GM18511 (cell line): ENCODE measurements at regions not wholly inside any gene's neighbourhood (a gene's known extent, or its start where the extent isn't known, plus 50 kb on each side); places are given as distances from the start of the nearest gene placed in this dataset.

Experiments used
- ATAC-seq: cut with Tn5 transposase; IDR thresholded peaks from one replicate; pipeline ENCODE4 v1.9.1; 2021; ENCODE audit warnings: mild to moderate bottlenecking, moderate library complexity; ENCODE audit not compliant: unreplicated experiment

GRCh38 chr3:23076437-23076836 lies 126.7 kb upstream of the UBE2E2 start:
- no peak for ATAC-seq

- no peak for ATAC-seq
Observed at GRCh38 chr3:23077126-23077525, 126.0 kb upstream of the UBE2E2 start.

- no peak for ATAC-seq
Observed at GRCh38 chr3:23078735-23079134, 124.4 kb upstream of the UBE2E2 start.

GRCh38 chr3:23079976-23080375 lies 123.2 kb upstream of the UBE2E2 start:
- ATAC-seq = no peak

GRCh38 chr3:23083701-23084100 lies 119.4 kb upstream of the UBE2E2 start:
- no peak for ATAC-seq

- no peak for ATAC-seq
Observed at GRCh38 chr3:23084367-23084766, 118.8 kb upstream of the UBE2E2 start.

- ATAC-seq = no peak
Observed at GRCh38 chr3:23085261-23085660, 117.9 kb upstream of the UBE2E2 start.

GRCh38 chr3:23086331-23086730 lies 116.8 kb upstream of the UBE2E2 start:
- ATAC-seq = no peak

GRCh38 chr3:23086831-23087230 lies 116.3 kb upstream of the UBE2E2 start:
- no peak for ATAC-seq

- no peak for ATAC-seq
Observed at GRCh38 chr3:23094412-23094811, 108.7 kb upstream of the UBE2E2 start.

GRCh38 chr3:23094890-23095462 lies 108.2 kb upstream of the UBE2E2 start:
- no peak for ATAC-seq

GRCh38 chr3:23096041-23096440 lies 107.1 kb upstream of the UBE2E2 start:
- no peak for ATAC-seq

- ATAC-seq = no peak
Observed at GRCh38 chr3:23099021-23099420, 104.1 kb upstream of the UBE2E2 start.

- ATAC-seq = no peak
Observed at GRCh38 chr3:23099677-23100076, 103.5 kb upstream of the UBE2E2 start.

GRCh38 chr3:23100106-23100505 lies 103.0 kb upstream of the UBE2E2 start:
- no peak for ATAC-seq

- no peak for ATAC-seq
Observed at GRCh38 chr3:23103764-23104163, 99.4 kb upstream of the UBE2E2 start.

- no peak for ATAC-seq
Observed at GRCh38 chr3:23105048-23105447, 98.1 kb upstream of the UBE2E2 start.

- ATAC-seq = no peak
Observed at GRCh38 chr3:23106666-23107065, 96.5 kb upstream of the UBE2E2 start.

GRCh38 chr3:23107221-23107620 lies 95.9 kb upstream of the UBE2E2 start:
- ATAC-seq = no peak

GRCh38 chr3:23108451-23109057 lies 94.6 kb upstream of the UBE2E2 start:
- no peak for ATAC-seq

- no peak for ATAC-seq
Observed at GRCh38 chr3:23111286-23111685, 91.8 kb upstream of the UBE2E2 start.

GRCh38 chr3:23111797-23112196 lies 91.3 kb upstream of the UBE2E2 start:
- ATAC-seq = no peak

- ATAC-seq = no peak
Observed at GRCh38 chr3:23112491-23112890, 90.6 kb upstream of the UBE2E2 start.
